CMK (cell line): ENCODE measurements at regions not wholly inside any gene's neighbourhood (a gene's known extent, or its start where the extent isn't known, plus 50 kb on each side); places are given as distances from the start of the nearest gene placed in this dataset.

ENCODE experiments used
- DNase-seq: peaks from one replicate; pipeline ENCODE4 v3.0.0-alpha.2; 2010; ENCODE audit warnings: low read depth

GRCh38 chr7:26600411-26600810 is 264.0 kb downstream of the SKAP2 start:
- DNase-seq, result no peak

- DNase-seq, result no peak
Observed at GRCh38 chr7:26603631-26604030, 260.8 kb downstream of the SKAP2 start.

GRCh38 chr7:26608402-26608801 is 256.0 kb downstream of the SKAP2 start:
- no peak for DNase-seq

GRCh38 chr7:26609082-26609481 is 255.3 kb downstream of the SKAP2 start:
- no peak for DNase-seq

GRCh38 chr7:26609532-26609931 is 254.9 kb downstream of the SKAP2 start:
- no peak for DNase-seq

GRCh38 chr7:26612742-26613141 is 251.6 kb downstream of the SKAP2 start:
- no peak for DNase-seq

- no peak for DNase-seq
Observed at GRCh38 chr7:26614503-26614902, 249.9 kb downstream of the SKAP2 start.

- DNase-seq, result no peak
Observed at GRCh38 chr7:26616235-26616634, 248.2 kb downstream of the SKAP2 start.

GRCh38 chr7:26617066-26617465 is 247.3 kb downstream of the SKAP2 start:
- DNase-seq, result no peak
